Omental fat pad (tissue), 3 donors: ENCODE measurements at regions not wholly inside any gene's neighbourhood (a gene's known extent, or its start where the extent isn't known, plus 50 kb on each side); places are given as distances from the start of the nearest gene placed in this dataset.

Experiments used
- ATAC-seq: fragments of 150-250 bp; one replicate; pipeline ENCODE4 v1.9.1; 2016; ENCODE audit warnings: mild to moderate bottlenecking, moderate library complexity; ENCODE audit not compliant: low FRiP score
- DNase-seq: peaks from one replicate; pipeline ENCODE4 v3.0.0-alpha.2; 2019; ENCODE audit warnings: low spot score
- CTCF ChIP-seq, 3 donors: fragments of 450-650 bp; IDR thresholded peaks; one replicate each; pipeline ENCODE4 v1.5.1; 2016 to 2017; ENCODE audit warnings: antibody characterized with exemption in 3 of 3, mild to moderate bottlenecking in 3 of 3, moderate library complexity in 2 of 3

GRCh38 chr16:22687031-22687530, 126.9 kb upstream of the HS3ST2 start:
- ATAC-seq: no peak
- no peak for TF ChIP-seq CTCF (IDR thresholded peaks at IDR 0.05)
- DNase-seq: no peak

- DNase-seq: no peak
- no peak for ATAC-seq
- TF ChIP-seq CTCF (IDR thresholded peaks at IDR 0.05): no peak
These were observed 125.5 kb upstream of the HS3ST2 start for GRCh38 chr16:22688463-22688862.

GRCh38 chr16:22688930-22689329, 125.0 kb upstream of the HS3ST2 start:
- DNase-seq (no peak), ATAC-seq (no peak)
- no peak for TF ChIP-seq CTCF (IDR thresholded peaks at IDR 0.05)

- ATAC-seq (no peak), DNase-seq (no peak)
- TF ChIP-seq CTCF (IDR thresholded peaks at IDR 0.05): no peak
These were observed 122.6 kb upstream of the HS3ST2 start for GRCh38 chr16:22691335-22691734.

GRCh38 chr16:22692034-22692433, 121.9 kb upstream of the HS3ST2 start:
- DNase-seq (no peak), ATAC-seq (no peak)

GRCh38 chr16:22692916-22693637, 120.9 kb upstream of the HS3ST2 start:
- DNase-seq (no peak), ATAC-seq (no peak)
- no peak for TF ChIP-seq CTCF (IDR thresholded peaks at IDR 0.05)

More at GRCh38 chr16:22692034-22692433, 121.9 kb upstream of the HS3ST2 start:
- no peak for TF ChIP-seq CTCF (IDR thresholded peaks at IDR 0.05)
